ENCODE measurements at regions not wholly inside any gene's neighbourhood (a gene's known extent, or its start where the extent isn't known, plus 50 kb on each side); places are given as distances from the start of the nearest gene placed in this dataset.
"Not testable (repeated sequence)": the region's sequence is repeated elsewhere in the genome, so short reads cannot be mapped to it uniquely, and the experiment has no call there.

- H3K27ac ChIP-seq (ENCODE audit: low read depth, low read length); H3K36me3 ChIP-seq (ENCODE audit: insufficient read depth, low read length); H3K9ac ChIP-seq (ENCODE audit: low read length); H3K4me1 ChIP-seq (ENCODE audit: insufficient read depth, low read length); H3K4me3 ChIP-seq (ENCODE audit: low read depth in 1 of 2, low read length in 2 of 2); H3K9me3 ChIP-seq (ENCODE audit: low read length); H3K27me3 ChIP-seq (ENCODE audit: control insufficient read depth in 1 of 2, insufficient read depth in 2 of 2, low read length in 2 of 2): not testable (repeated sequence)
These were observed 77.8 kb upstream of the NOTCH2NLA start for GRCh38 chr1:146306651-146307050.

DNA sequence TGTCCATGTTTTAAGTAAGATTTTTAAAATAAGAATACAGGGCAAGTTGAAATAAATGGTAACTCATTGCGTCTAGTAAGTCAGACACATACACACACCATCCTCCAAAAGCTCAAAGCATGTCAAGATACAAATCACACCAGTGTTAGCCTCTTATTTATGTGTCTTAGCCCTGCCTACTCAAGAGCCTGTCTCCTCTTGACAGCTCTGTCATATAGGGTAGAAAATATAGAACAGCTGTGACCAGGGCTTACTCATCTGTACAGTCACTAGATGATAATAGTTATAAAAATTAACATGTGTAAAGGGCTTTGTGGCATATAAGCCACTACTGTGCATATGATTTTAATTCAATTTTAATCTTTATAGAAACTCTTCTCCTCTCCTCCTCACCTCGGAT lies 76.6 kb upstream of the NOTCH2NLA start:
- not testable (repeated sequence) for H3K4me3 ChIP-seq (ENCODE audit: low read depth in 1 of 2, low read length in 2 of 2); H3K4me1 ChIP-seq (ENCODE audit: insufficient read depth, low read length); H3K27ac ChIP-seq (ENCODE audit: low read depth, low read length); H3K36me3 ChIP-seq (ENCODE audit: insufficient read depth, low read length); H3K27me3 ChIP-seq (ENCODE audit: control insufficient read depth in 1 of 2, insufficient read depth in 2 of 2, low read length in 2 of 2); H3K9me3 ChIP-seq (ENCODE audit: low read length); H3K9ac ChIP-seq (ENCODE audit: low read length)

DNA sequence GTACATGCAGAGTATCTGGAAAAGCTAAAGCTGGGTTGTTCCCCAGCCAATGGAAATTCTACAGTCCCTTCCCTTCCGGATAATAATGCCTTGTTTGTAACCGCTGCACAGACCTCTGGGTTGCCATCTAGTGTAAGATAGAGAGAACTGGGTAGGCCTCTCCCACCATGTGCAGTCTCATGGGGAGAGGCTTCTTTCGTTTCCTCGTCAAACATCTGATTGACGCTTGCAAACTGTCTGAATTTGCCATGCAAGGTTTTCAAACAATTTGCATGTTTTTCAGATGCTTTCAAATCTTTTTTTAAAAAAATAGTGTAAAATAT lies 69.7 kb upstream of the NOTCH2NLA start:
- not testable (repeated sequence) for H3K9ac ChIP-seq (ENCODE audit: low read length); H3K27ac ChIP-seq (ENCODE audit: low read depth, low read length); H3K4me1 ChIP-seq (ENCODE audit: insufficient read depth, low read length); H3K27me3 ChIP-seq (ENCODE audit: control insufficient read depth in 1 of 2, insufficient read depth in 2 of 2, low read length in 2 of 2); H3K4me3 ChIP-seq (ENCODE audit: low read depth in 1 of 2, low read length in 2 of 2); H3K9me3 ChIP-seq (ENCODE audit: low read length); H3K36me3 ChIP-seq (ENCODE audit: insufficient read depth, low read length)

DNA sequence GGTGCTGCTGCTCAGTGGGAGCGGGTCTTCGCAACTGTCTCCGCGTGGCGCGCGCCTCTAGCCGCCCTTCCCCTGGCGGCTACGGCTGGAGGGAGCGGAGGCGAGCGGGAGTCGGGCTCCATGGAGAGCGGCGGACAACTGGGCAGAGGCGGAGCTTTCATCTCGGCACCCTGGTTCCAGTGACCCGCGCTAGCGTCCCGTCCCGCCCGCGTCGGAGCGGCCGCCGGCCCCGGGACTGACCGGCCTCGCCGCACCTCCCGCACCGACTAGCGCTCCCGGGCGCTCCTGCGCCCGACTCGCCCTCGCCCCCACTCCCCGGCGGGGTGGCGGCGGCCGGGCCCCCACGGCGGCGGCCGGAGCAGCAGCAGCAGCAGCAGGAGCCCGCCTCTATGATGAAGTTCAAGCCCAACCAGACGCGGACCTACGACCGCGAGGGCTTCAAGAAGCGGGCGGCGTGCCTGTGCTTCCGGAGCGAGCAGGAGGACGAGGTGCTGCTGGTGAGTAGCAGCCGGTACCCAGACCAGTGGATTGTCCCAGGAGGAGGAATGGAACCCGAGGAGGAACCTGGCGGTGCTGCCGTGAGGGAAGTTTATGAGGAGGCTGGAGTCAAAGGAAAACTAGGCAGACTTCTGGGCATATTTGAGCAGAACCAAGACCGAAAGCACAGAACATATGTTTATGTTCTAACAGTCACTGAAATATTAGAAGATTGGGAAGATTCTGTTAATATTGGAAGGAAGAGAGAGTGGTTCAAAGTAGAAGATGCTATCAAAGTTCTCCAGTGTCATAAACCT lies 69.2 kb upstream of the NOTCH2NLA start:
- not testable (repeated sequence) for H3K4me3 ChIP-seq (ENCODE audit: low read depth in 1 of 2, low read length in 2 of 2); H3K27ac ChIP-seq (ENCODE audit: low read depth, low read length); H3K9ac ChIP-seq (ENCODE audit: low read length); H3K4me1 ChIP-seq (ENCODE audit: insufficient read depth, low read length); H3K36me3 ChIP-seq (ENCODE audit: insufficient read depth, low read length); H3K27me3 ChIP-seq (ENCODE audit: control insufficient read depth in 1 of 2, insufficient read depth in 2 of 2, low read length in 2 of 2); H3K9me3 ChIP-seq (ENCODE audit: low read length)

DNA sequence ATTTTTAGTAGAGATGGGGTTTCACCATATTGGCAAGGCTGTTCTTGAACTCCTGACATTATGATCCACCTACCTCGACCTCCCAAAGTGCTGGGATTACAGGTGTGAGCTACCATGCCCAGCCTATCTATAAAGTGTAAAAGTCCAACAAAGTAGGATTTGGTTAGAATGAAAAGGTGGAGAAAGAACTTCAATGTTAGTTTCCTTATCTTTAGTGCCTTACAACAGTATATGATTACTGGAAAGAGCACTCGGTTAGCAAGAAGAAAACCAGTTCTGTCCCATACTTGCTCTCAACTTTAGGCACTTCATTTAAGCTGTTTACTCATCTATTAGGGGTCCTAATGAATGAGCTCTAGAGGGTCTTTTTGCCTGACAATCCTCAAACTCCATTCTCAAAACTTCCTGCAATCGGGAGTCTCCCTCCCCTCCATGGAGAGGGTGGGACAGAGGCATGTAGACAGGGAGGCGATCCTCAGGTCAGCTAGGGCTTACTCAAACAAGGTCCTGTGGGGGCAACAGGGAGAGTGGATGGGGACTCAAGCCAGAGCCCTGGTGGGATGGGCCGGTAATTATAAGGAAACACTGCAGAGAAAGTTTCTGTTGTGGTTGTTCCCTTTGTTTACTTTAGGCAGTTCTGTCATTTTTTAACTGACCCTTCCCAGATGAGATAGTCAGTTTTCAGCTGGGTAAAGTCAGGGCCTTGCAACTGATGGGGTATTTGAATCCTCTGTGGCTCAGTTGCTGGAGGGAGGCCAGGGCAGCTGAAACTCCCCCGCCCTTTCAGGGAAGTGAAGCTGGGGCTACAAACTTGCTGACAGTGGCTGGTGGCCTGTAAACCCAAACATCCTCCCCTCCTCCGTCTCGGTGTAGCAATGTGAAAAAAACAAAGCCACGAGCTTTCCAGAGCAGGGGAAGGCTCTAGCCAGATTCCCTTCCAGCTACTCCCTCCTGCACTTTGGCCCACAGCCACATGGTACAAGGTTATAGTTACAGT lies 64.4 kb upstream of the NOTCH2NLA start:
- H3K36me3 ChIP-seq (ENCODE audit: insufficient read depth, low read length); H3K9ac ChIP-seq (ENCODE audit: low read length); H3K4me3 ChIP-seq (ENCODE audit: low read depth in 1 of 2, low read length in 2 of 2); H3K27ac ChIP-seq (ENCODE audit: low read depth, low read length); H3K27me3 ChIP-seq (ENCODE audit: control insufficient read depth in 1 of 2, insufficient read depth in 2 of 2, low read length in 2 of 2); H3K9me3 ChIP-seq (ENCODE audit: low read length); H3K4me1 ChIP-seq (ENCODE audit: insufficient read depth, low read length): not testable (repeated sequence)

GRCh38 chr1:146292424-146292823 lies 63.6 kb upstream of the NOTCH2NLA start:
- not testable (repeated sequence) for H3K4me1 ChIP-seq (ENCODE audit: insufficient read depth, low read length); H3K27ac ChIP-seq (ENCODE audit: low read depth, low read length); H3K4me3 ChIP-seq (ENCODE audit: low read depth in 1 of 2, low read length in 2 of 2); H3K36me3 ChIP-seq (ENCODE audit: insufficient read depth, low read length); H3K27me3 ChIP-seq (ENCODE audit: control insufficient read depth in 1 of 2, insufficient read depth in 2 of 2, low read length in 2 of 2); H3K9ac ChIP-seq (ENCODE audit: low read length); H3K9me3 ChIP-seq (ENCODE audit: low read length)

DNA sequence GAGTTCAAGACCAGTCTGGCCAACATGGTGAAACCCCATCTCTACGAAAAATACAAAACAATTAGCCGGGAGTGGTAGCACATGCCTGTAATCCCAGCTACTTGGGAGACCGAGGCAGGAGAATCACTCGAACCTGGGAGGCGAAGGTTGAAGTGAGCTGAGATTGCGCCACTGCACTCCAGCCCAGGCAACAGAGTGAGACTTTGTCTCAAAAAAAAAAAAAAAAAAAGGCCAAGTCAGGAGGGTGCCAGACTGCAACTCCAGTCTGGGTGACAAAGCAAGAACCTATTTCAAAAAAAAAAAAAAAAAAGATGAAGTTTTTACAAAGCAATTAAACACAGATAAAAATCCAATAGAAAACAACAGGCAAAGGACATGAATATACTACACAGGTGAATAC lies 59.1 kb upstream of the NOTCH2NLA start:
- H3K9me3 ChIP-seq (ENCODE audit: low read length); H3K4me3 ChIP-seq (ENCODE audit: low read depth in 1 of 2, low read length in 2 of 2); H3K27ac ChIP-seq (ENCODE audit: low read depth, low read length); H3K36me3 ChIP-seq (ENCODE audit: insufficient read depth, low read length); H3K27me3 ChIP-seq (ENCODE audit: control insufficient read depth in 1 of 2, insufficient read depth in 2 of 2, low read length in 2 of 2); H3K9ac ChIP-seq (ENCODE audit: low read length); H3K4me1 ChIP-seq (ENCODE audit: insufficient read depth, low read length): not testable (repeated sequence)

DNA sequence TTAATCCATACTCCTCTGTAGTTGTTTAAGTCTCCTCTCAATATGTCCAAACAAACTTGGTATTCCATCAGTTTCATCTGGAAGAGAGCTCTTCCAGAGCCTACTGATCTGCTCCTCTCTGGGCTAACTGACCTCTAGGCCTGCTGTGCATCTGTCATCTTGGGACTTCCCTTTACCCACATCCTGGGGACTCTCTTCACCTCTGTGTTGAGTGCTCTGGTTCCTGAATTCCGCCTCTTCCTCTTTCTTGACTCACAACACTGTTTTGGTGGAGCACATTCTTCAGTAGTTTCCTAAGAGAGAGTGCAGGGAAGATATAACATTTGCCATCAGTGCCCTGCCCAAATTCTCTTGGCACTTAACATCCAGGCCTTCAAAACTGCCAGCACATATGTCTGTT lies 55.9 kb upstream of the NOTCH2NLA start:
- H3K4me3 ChIP-seq (ENCODE audit: low read depth in 1 of 2, low read length in 2 of 2); H3K36me3 ChIP-seq (ENCODE audit: insufficient read depth, low read length); H3K9ac ChIP-seq (ENCODE audit: low read length); H3K27me3 ChIP-seq (ENCODE audit: control insufficient read depth in 1 of 2, insufficient read depth in 2 of 2, low read length in 2 of 2); H3K27ac ChIP-seq (ENCODE audit: low read depth, low read length); H3K4me1 ChIP-seq (ENCODE audit: insufficient read depth, low read length); H3K9me3 ChIP-seq (ENCODE audit: low read length): not testable (repeated sequence)

DNA sequence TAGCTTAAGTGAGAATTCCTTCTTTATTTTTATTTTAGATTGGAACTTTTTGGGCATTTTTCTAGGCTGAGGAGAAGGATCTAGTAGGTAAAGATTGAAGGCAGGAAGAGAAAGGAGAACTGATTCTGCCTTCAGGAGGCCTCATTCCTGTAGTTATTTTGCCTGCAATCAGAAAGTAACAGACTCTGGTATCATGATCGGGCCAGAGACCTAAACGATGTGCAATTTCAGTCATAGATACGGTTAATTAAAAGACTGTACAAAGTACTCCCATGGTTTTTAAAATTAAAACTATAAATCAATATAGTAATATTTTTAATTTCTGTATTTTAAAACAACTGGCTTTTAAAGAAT lies 54.7 kb upstream of the NOTCH2NLA start:
- not testable (repeated sequence) for H3K27ac ChIP-seq (ENCODE audit: low read depth, low read length); H3K4me3 ChIP-seq (ENCODE audit: low read depth in 1 of 2, low read length in 2 of 2); H3K9me3 ChIP-seq (ENCODE audit: low read length); H3K4me1 ChIP-seq (ENCODE audit: insufficient read depth, low read length); H3K27me3 ChIP-seq (ENCODE audit: control insufficient read depth in 1 of 2, insufficient read depth in 2 of 2, low read length in 2 of 2); H3K9ac ChIP-seq (ENCODE audit: low read length); H3K36me3 ChIP-seq (ENCODE audit: insufficient read depth, low read length)

- not testable (repeated sequence) for H3K9me3 ChIP-seq (ENCODE audit: low read length); H3K27ac ChIP-seq (ENCODE audit: low read depth, low read length); H3K9ac ChIP-seq (ENCODE audit: low read length); H3K4me1 ChIP-seq (ENCODE audit: insufficient read depth, low read length); H3K4me3 ChIP-seq (ENCODE audit: low read depth in 1 of 2, low read length in 2 of 2); H3K36me3 ChIP-seq (ENCODE audit: insufficient read depth, low read length); H3K27me3 ChIP-seq (ENCODE audit: control insufficient read depth in 1 of 2, insufficient read depth in 2 of 2, low read length in 2 of 2)
These were observed 54.1 kb upstream of the NOTCH2NLA start for GRCh38 chr1:146282807-146283526.

DNA sequence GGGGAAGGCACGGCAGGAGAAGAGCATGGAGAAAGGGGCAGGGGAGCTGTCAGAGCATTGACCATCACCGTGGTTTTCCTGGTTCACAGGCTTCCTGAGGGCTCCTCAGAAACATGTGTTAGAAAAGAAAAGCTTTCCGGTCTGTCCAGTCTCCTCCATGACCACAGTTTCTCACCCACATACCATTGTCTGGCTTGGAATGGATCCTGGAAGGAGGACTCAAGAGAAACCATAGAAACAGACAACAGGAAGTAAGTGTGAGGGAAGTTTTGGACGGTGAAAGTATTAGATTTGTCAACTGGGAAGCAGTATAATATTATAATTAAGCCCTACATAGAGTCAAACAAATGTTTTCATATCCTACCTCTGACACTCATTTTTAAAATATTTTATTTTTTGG lies 52.7 kb upstream of the NOTCH2NLA start:
- H3K36me3 ChIP-seq (ENCODE audit: insufficient read depth, low read length); H3K9ac ChIP-seq (ENCODE audit: low read length); H3K9me3 ChIP-seq (ENCODE audit: low read length); H3K27ac ChIP-seq (ENCODE audit: low read depth, low read length); H3K4me1 ChIP-seq (ENCODE audit: insufficient read depth, low read length); H3K4me3 ChIP-seq (ENCODE audit: low read depth in 1 of 2, low read length in 2 of 2); H3K27me3 ChIP-seq (ENCODE audit: control insufficient read depth in 1 of 2, insufficient read depth in 2 of 2, low read length in 2 of 2): not testable (repeated sequence)

Measured in muscle layer of colon (tissue), 2 donors.